ENCODE measurements at regions not wholly inside any gene's neighbourhood (a gene's known extent, or its start where the extent isn't known, plus 50 kb on each side); places are given as distances from the start of the nearest gene placed in this dataset.

DNA sequence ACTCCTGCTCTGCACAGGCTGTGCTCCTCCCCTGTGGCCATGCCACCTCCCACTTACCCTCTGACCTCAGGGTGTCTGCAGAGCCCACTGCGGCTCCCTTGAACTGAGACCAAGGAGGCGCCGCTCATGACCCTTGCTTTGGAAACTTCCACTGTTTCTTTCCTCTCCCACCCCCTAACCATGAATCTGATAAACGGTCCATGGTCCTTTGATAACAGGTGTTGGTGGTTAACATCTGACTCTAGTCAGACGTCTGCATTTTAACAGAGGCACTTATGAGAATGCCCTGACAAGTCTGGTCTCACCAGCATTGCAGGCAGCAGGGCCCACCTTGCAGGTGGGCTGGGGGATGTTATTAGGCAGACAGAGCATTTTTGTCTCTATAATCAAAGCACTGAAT is 113.6 kb upstream of the APCDD1 start (continued):
- TF ChIP-seq, protein P1, sequence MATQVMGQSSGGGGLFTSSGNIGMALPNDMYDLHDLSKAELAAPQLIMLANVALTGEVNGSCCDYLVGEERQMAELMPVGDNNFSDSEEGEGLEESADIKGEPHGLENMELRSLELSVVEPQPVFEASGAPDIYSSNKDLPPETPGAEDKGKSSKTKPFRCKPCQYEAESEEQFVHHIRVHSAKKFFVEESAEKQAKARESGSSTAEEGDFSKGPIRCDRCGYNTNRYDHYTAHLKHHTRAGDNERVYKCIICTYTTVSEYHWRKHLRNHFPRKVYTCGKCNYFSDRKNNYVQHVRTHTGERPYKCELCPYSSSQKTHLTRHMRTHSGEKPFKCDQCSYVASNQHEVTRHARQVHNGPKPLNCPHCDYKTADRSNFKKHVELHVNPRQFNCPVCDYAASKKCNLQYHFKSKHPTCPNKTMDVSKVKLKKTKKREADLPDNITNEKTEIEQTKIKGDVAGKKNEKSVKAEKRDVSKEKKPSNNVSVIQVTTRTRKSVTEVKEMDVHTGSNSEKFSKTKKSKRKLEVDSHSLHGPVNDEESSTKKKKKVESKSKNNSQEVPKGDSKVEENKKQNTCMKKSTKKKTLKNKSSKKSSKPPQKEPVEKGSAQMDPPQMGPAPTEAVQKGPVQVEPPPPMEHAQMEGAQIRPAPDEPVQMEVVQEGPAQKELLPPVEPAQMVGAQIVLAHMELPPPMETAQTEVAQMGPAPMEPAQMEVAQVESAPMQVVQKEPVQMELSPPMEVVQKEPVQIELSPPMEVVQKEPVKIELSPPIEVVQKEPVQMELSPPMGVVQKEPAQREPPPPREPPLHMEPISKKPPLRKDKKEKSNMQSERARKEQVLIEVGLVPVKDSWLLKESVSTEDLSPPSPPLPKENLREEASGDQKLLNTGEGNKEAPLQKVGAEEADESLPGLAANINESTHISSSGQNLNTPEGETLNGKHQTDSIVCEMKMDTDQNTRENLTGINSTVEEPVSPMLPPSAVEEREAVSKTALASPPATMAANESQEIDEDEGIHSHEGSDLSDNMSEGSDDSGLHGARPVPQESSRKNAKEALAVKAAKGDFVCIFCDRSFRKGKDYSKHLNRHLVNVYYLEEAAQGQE (IDR thresholded peaks at IDR 0.05; ENCODE audit: unreplicated experiment): no peak
- TF ChIP-seq CREB1 (CRISPR knock-in tag; IDR thresholded peaks at IDR 0.05; ENCODE audit: low read depth) (no peak), ZNF114 (CRISPR knock-in tag; IDR thresholded peaks at IDR 0.05) (no peak), STAT1 (IDR thresholded peaks at IDR 0.05; ENCODE audit: unreplicated experiment) (no peak), POLR2AphosphoS5 (IDR thresholded peaks at IDR 0.05; ENCODE audit: low read depth) (no peak)
- TF ChIP-seq, protein P2, sequence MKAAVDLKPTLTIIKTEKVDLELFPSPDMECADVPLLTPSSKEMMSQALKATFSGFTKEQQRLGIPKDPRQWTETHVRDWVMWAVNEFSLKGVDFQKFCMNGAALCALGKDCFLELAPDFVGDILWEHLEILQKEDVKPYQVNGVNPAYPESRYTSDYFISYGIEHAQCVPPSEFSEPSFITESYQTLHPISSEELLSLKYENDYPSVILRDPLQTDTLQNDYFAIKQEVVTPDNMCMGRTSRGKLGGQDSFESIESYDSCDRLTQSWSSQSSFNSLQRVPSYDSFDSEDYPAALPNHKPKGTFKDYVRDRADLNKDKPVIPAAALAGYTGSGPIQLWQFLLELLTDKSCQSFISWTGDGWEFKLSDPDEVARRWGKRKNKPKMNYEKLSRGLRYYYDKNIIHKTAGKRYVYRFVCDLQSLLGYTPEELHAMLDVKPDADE (IDR thresholded peaks at IDR 0.05): no peak

DNA sequence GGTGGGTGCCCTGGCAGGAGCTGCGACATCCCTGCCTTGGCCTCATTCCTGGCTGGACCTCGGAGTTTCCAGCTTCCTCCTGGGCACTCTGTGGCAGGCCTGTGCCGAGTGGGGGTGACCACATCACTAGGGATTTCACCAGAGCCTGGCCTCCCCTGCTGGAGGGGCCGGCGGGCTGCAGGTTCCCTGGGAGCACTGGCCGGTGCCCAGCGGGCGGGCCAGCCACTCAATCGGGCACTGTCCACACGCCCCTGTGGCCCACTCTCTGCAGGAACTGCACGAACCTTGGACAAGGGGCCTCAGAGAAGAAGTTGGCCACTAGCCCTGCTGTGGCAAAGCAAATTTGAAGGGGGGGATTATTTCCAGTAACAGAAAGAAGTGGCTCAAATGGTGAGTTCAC is 110.7 kb upstream of the APCDD1 start:
- Histone ChIP-seq H3K79me2 (replicated peaks; ENCODE audit: insufficient read depth) (no peaks in the 10 kb centered on the region), H3K27ac (ENCODE audit: low read depth) (no peak overlapping the region), H3K4me2 (no peak overlapping the region), H3K4me1 (ENCODE audit: insufficient read depth) (no peaks in the 10 kb centered on the region), H3F3A (replicated peaks; ENCODE audit: low read depth) (no peaks in the 10 kb centered on the region), H4K20me1 (replicated peaks; ENCODE audit: insufficient read depth) (no peaks in the 10 kb centered on the region), H3K36me3 (ENCODE audit: insufficient read depth) (no peaks in the 10 kb centered on the region), H2AFZ (no peak overlapping the region), H3K9me2 (ENCODE audit: insufficient read depth) (no peaks in the 10 kb centered on the region), H3K4me3 (no peak overlapping the region), H3K27me3 (ENCODE audit: insufficient read depth) (no peaks in the 10 kb centered on the region)
- Mint-ChIP-seq H3K4me3 (no peak overlapping the region), H3K4me1 (no peaks in the 10 kb centered on the region), H3K27me3 (ENCODE audit: insufficient read depth, low read depth, poor library complexity) (peaks cover 4% of the 10 kb centered on the region), H3K36me3 (ENCODE audit: low read depth) (peaks cover 4% of the 10 kb centered on the region; the same call in 1 of the 3 replicates), H3K27ac (no peak overlapping the region), H3K9me3 (peaks cover 4% of the 10 kb centered on the region; the same call in 2 of the 3 replicates)
- ATAC-seq: no peak
- DNase-seq (ENCODE audit: low spot score): no peak
- no peak for TF ChIP-seq ZNF114 (CRISPR knock-in tag; IDR thresholded peaks at IDR 0.05)
- TF ChIP-seq, protein P1 (IDR thresholded peaks at IDR 0.05; ENCODE audit: unreplicated experiment): no peak
- TF ChIP-seq, protein P3, sequence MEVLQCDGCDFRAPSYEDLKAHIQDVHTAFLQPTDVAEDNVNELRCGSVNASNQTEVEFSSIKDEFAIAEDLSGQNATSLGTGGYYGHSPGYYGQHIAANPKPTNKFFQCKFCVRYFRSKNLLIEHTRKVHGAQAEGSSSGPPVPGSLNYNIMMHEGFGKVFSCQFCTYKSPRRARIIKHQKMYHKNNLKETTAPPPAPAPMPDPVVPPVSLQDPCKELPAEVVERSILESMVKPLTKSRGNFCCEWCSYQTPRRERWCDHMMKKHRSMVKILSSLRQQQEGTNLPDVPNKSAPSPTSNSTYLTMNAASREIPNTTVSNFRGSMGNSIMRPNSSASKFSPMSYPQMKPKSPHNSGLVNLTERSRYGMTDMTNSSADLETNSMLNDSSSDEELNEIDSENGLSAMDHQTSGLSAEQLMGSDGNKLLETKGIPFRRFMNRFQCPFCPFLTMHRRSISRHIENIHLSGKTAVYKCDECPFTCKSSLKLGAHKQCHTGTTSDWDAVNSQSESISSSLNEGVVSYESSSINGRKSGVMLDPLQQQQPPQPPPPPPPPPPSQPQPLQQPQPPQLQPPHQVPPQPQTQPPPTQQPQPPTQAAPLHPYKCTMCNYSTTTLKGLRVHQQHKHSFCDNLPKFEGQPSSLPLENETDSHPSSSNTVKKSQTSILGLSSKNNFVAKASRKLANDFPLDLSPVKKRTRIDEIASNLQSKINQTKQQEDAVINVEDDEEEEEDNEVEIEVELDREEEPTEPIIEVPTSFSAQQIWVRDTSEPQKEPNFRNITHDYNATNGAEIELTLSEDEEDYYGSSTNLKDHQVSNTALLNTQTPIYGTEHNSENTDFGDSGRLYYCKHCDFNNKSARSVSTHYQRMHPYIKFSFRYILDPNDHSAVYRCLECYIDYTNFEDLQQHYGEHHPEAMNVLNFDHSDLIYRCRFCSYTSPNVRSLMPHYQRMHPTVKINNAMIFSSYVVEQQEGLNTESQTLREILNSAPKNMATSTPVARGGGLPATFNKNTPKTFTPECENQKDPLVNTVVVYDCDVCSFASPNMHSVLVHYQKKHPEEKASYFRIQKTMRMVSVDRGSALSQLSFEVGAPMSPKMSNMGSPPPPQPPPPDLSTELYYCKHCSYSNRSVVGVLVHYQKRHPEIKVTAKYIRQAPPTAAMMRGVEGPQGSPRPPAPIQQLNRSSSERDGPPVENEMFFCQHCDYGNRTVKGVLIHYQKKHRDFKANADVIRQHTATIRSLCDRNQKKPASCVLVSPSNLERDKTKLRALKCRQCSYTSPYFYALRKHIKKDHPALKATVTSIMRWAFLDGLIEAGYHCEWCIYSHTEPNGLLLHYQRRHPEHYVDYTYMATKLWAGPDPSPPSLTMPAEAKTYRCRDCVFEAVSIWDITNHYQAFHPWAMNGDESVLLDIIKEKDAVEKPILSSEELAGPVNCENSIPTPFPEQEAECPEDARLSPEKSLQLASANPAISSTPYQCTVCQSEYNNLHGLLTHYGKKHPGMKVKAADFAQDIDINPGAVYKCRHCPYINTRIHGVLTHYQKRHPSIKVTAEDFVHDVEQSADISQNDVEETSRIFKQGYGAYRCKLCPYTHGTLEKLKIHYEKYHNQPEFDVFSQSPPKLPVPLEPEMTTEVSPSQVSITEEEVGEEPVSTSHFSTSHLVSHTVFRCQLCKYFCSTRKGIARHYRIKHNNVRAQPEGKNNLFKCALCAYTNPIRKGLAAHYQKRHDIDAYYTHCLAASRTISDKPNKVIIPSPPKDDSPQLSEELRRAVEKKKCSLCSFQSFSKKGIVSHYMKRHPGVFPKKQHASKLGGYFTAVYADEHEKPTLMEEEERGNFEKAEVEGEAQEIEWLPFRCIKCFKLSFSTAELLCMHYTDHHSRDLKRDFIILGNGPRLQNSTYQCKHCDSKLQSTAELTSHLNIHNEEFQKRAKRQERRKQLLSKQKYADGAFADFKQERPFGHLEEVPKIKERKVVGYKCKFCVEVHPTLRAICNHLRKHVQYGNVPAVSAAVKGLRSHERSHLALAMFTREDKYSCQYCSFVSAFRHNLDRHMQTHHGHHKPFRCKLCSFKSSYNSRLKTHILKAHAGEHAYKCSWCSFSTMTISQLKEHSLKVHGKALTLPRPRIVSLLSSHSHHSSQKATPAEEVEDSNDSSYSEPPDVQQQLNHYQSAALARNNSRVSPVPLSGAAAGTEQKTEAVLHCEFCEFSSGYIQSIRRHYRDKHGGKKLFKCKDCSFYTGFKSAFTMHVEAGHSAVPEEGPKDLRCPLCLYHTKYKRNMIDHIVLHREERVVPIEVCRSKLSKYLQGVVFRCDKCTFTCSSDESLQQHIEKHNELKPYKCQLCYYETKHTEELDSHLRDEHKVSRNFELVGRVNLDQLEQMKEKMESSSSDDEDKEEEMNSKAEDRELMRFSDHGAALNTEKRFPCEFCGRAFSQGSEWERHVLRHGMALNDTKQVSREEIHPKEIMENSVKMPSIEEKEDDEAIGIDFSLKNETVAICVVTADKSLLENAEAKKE (CRISPR knock-in tag; IDR thresholded peaks at IDR 0.05): no peak
- TF ChIP-seq, protein P4, sequence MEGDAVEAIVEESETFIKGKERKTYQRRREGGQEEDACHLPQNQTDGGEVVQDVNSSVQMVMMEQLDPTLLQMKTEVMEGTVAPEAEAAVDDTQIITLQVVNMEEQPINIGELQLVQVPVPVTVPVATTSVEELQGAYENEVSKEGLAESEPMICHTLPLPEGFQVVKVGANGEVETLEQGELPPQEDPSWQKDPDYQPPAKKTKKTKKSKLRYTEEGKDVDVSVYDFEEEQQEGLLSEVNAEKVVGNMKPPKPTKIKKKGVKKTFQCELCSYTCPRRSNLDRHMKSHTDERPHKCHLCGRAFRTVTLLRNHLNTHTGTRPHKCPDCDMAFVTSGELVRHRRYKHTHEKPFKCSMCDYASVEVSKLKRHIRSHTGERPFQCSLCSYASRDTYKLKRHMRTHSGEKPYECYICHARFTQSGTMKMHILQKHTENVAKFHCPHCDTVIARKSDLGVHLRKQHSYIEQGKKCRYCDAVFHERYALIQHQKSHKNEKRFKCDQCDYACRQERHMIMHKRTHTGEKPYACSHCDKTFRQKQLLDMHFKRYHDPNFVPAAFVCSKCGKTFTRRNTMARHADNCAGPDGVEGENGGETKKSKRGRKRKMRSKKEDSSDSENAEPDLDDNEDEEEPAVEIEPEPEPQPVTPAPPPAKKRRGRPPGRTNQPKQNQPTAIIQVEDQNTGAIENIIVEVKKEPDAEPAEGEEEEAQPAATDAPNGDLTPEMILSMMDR (conservative IDR thresholded peaks at IDR 0.05; ENCODE audit: low read depth in 2 of 2): no peak
- TF ChIP-seq JUNB (IDR thresholded peaks at IDR 0.05; ENCODE audit: unreplicated experiment): no peak
- no peak for TF ChIP-seq STAT1 (IDR thresholded peaks at IDR 0.05; ENCODE audit: unreplicated experiment)
